Testis (tissue), 2 donors: ENCODE measurements at regions not wholly inside any gene's neighbourhood (a gene's known extent, or its start where the extent isn't known, plus 50 kb on each side); places are given as distances from the start of the nearest gene placed in this dataset.

ENCODE experiments used
- DNase-seq: peaks from one replicate; pipeline ENCODE4 v3.0.0-alpha.2; 2019
- H3K27ac ChIP-seq, 2 donors: fragments of 200-600 bp; sonication (generic); one replicate each; pipeline ENCODE4 v1.5.1; 2019
- H3K27me3 ChIP-seq: fragments of 200-600 bp; sonication (generic); one replicate; pipeline ENCODE4 v1.5.1; 2019
- H3K36me3 ChIP-seq: fragments of 200-600 bp; sonication (generic); one replicate; pipeline ENCODE4 v1.5.1; 2017; ENCODE audit warnings: low read depth; ENCODE audit errors: missing control alignments
- H3K4me1 ChIP-seq: fragments of 200-600 bp; sonication (generic); one replicate; pipeline ENCODE4 v1.5.1; 2019
- H3K4me3 ChIP-seq, 2 donors: fragments of 200-600 bp; sonication (generic); one replicate each; pipeline ENCODE4 v1.5.1; 2017 to 2019
- H3K9me3 ChIP-seq: fragments of 200-600 bp; sonication (generic); one replicate; pipeline ENCODE4 v1.5.1; 2017
- CTCF ChIP-seq, 3 experiments: fragments of 450-650 bp in 2 of 3; fragments of 200-600 bp in 1 of 3; sonication (generic) in 1 of 3; IDR thresholded peaks; one replicate each; pipeline ENCODE4 v1.5.1; 2016 to 2019; ENCODE audit warnings: antibody characterized with exemption in 3 of 3, mild to moderate bottlenecking in 2 of 3, moderate library complexity in 1 of 3
- POLR2A ChIP-seq: fragments of 450-650 bp; IDR thresholded peaks from one replicate; pipeline ENCODE4 v1.6.1; 2017; ENCODE audit warnings: antibody characterized with exemption, mild to moderate bottlenecking, moderate library complexity
- WGBS, 2 donors: methylation state at CpG; one replicate each; pipeline ENCODE4 v1.1.5; 2018; 5-methylcytosine and 5-hydroxymethylcytosine counted together
- intact Hi-C: fragments of 100-400 bp; cut with DNase I; formaldehyde crosslinking; loops from one replicate; pipeline ENCODE4 v1.15.1; 2023; ENCODE audit warnings: low total_unique reads

- Histone ChIP-seq H3K9me3 (no peaks in the 10 kb centered on the region), H3K27ac (no peak overlapping the region), H3K27me3 (no peaks in the 10 kb centered on the region), H3K4me3 (no peak overlapping the region), H3K4me1 (no peaks in the 10 kb centered on the region), H3K36me3 (no peaks in the 10 kb centered on the region)
- 37 to 62% methylated on average over 3 of the region's 3 CpGs for WGBS, 2 donors
- intact Hi-C loops, result no loop called here
- no peak for DNase-seq
- TF ChIP-seq POLR2A, result no peak
Observed at GRCh38 chr13:106709522-106709921, 141.6 kb upstream of the ARGLU1 start.

- Histone ChIP-seq H3K9me3 (no peaks in the 10 kb centered on the region), H3K4me1 (no peaks in the 10 kb centered on the region), H3K4me3 (no peak overlapping the region), H3K27me3 (no peaks in the 10 kb centered on the region), H3K36me3 (no peaks in the 10 kb centered on the region), H3K27ac (no peak overlapping the region)
- DNase-seq, result no peak
- intact Hi-C loops, result no loop called here
- WGBS, 2 donors, result 70 to 71% methylated on average over 9 of the region's 9 CpGs
- TF ChIP-seq CTCF (IDR thresholded peaks at IDR 0.05) (no peak), POLR2A (no peak)
Observed at GRCh38 chr13:106702505-106702904, 134.6 kb upstream of the ARGLU1 start.

- Histone ChIP-seq H3K36me3 (no peaks in the 10 kb centered on the region), H3K9me3 (no peaks in the 10 kb centered on the region), H3K27ac (no peak overlapping the region), H3K4me1 (no peaks in the 10 kb centered on the region), H3K4me3 (no peak overlapping the region), H3K27me3 (no peaks in the 10 kb centered on the region)
- TF ChIP-seq POLR2A (no peak), CTCF (IDR thresholded peaks at IDR 0.05) (no peak)
- intact Hi-C loops, result no loop called here
- 55 to 70% methylated on average over 17 of the region's 17 CpGs for WGBS, 2 donors
- DNase-seq, result no peak
Observed at GRCh38 chr13:106701771-106702341, 133.9 kb upstream of the ARGLU1 start.

- H3K36me3 ChIP-seq, result no peaks in the 10 kb centered on the region
- H3K9me3 ChIP-seq, result no peaks in the 10 kb centered on the region
- H3K27me3 ChIP-seq, result no peaks in the 10 kb centered on the region
- H3K4me1 ChIP-seq, result no peaks in the 10 kb centered on the region
- no peak for DNase-seq
- no peak overlapping the region for H3K27ac ChIP-seq
- H3K4me3 ChIP-seq, result no peak overlapping the region
- intact Hi-C loops, result no loop called here
- TF ChIP-seq CTCF (IDR thresholded peaks at IDR 0.05), result no peak
- TF ChIP-seq POLR2A, result no peak
- 80 to 84% methylated on average over 4 of the region's 4 CpGs for WGBS, 2 donors
Observed at GRCh38 chr13:106700439-106700838, 132.5 kb upstream of the ARGLU1 start.

GRCh38 chr13:106700007-106700406, 132.1 kb upstream of the ARGLU1 start:
- 90 to 92% methylated on average over 8 of the region's 8 CpGs for WGBS, 2 donors
- Histone ChIP-seq H3K4me1 (no peaks in the 10 kb centered on the region), H3K27ac (no peak overlapping the region), H3K4me3 (no peak overlapping the region), H3K9me3 (no peaks in the 10 kb centered on the region), H3K36me3 (no peaks in the 10 kb centered on the region), H3K27me3 (no peaks in the 10 kb centered on the region)
- no peak for DNase-seq
- intact Hi-C loops, result no loop called here
- TF ChIP-seq CTCF (IDR thresholded peaks at IDR 0.05) (no peak), POLR2A (no peak)
